ENCODE measurements at regions not wholly inside any gene's neighbourhood (a gene's known extent, or its start where the extent isn't known, plus 50 kb on each side); places are given as distances from the start of the nearest gene placed in this dataset.

- DNase-seq: no peak
Observed at GRCh38 chr18:39913672-39914366, 2041.2 kb upstream of the PIK3C3 start.

- no peak for DNase-seq
Observed at GRCh38 chr18:39911716-39912115, 2043.3 kb upstream of the PIK3C3 start.

- no peak for DNase-seq
Observed at GRCh38 chr18:39909706-39910105, 2045.3 kb upstream of the PIK3C3 start.

- DNase-seq: no peak
Observed at GRCh38 chr18:39886136-39886535, 2068.9 kb upstream of the PIK3C3 start.

- no peak for DNase-seq
Observed at GRCh38 chr18:39872651-39873050, 2082.4 kb upstream of the PIK3C3 start.

- DNase-seq: no peak
Observed at GRCh38 chr18:39871961-39872360, 2083.1 kb upstream of the PIK3C3 start.

- DNase-seq: no peak
Observed at GRCh38 chr18:39870591-39870990, 2084.4 kb upstream of the PIK3C3 start.

- no peak for DNase-seq
Observed at GRCh38 chr18:39863916-39864315, 2091.1 kb upstream of the PIK3C3 start.

- no peak for DNase-seq
Observed at GRCh38 chr18:39862341-39862740, 2092.7 kb upstream of the PIK3C3 start.

- DNase-seq: no peak
Observed at GRCh38 chr18:39854291-39854690, 2100.7 kb upstream of the PIK3C3 start.

- no peak for DNase-seq
Observed at GRCh38 chr18:39846265-39846664, 2108.8 kb upstream of the PIK3C3 start.

GRCh38 chr18:39845631-39846030, 2109.4 kb upstream of the PIK3C3 start:
- DNase-seq: no peak

- no peak for DNase-seq
Observed at GRCh38 chr18:39845106-39845505, 2109.9 kb upstream of the PIK3C3 start.

GRCh38 chr18:39843546-39843945, 2111.5 kb upstream of the PIK3C3 start:
- DNase-seq: no peak

GRCh38 chr18:39842366-39842914, 2112.6 kb upstream of the PIK3C3 start:
- DNase-seq: no peak

- no peak for DNase-seq
Observed at GRCh38 chr18:39841482-39842365, 2113.3 kb upstream of the PIK3C3 start.

GRCh38 chr18:39840856-39841481, 2114.1 kb upstream of the PIK3C3 start:
- DNase-seq: no peak

- no peak for DNase-seq
Observed at GRCh38 chr18:39840406-39840805, 2114.6 kb upstream of the PIK3C3 start.

- DNase-seq: no peak
Observed at GRCh38 chr18:39839782-39840181, 2115.3 kb upstream of the PIK3C3 start.

GRCh38 chr18:39838831-39839230, 2116.2 kb upstream of the PIK3C3 start:
- DNase-seq: no peak

- DNase-seq: no peak
Observed at GRCh38 chr18:39835303-39836030, 2119.6 kb upstream of the PIK3C3 start.

- no peak for DNase-seq
Observed at GRCh38 chr18:39834636-39835035, 2120.4 kb upstream of the PIK3C3 start.
